NCI-H82 treated with DMSO at 0.1 percent for 48 hours (cell line): ENCODE measurements at regions not wholly inside any gene's neighbourhood (a gene's known extent, or its start where the extent isn't known, plus 50 kb on each side); places are given as distances from the start of the nearest gene placed in this dataset.
"Not testable (repeated sequence)": the region's sequence is repeated elsewhere in the genome, so short reads cannot be mapped to it uniquely, and the experiment has no call there.

ENCODE experiments used
- DNase-seq: peaks from one replicate; lab custom pipeline; 2025; ENCODE audit not compliant: unreplicated experiment; lab: John Stamatoyannopoulos, UW

DNA sequence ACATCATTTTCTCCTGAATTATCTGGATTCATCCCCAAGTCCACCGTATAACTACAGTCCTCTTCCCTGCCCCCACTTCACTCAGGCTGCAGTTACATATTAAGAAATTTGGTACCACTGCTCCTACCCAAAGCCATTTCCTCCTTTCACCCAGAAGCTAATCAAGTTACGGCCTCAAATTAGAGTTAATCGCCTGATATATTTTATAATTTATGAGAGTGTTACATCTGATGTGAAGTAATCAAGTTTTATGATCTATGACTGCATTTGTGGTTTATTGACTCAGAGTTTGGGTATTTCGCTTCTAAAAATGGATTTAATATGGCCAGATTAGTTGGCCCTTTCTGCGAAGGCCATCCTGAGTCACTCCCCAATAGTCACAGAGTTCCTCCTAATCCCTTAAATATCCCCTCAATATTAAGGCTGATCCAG lies 223.6 kb upstream of the KIF2A start:
- DNase-seq: no peak

- no peak for DNase-seq
Measured at GRCh38 chr5:62083247-62083646, 222.8 kb upstream of the KIF2A start.

GRCh38 chr5:62083661-62084060 lies 222.3 kb upstream of the KIF2A start:
- no peak for DNase-seq

DNA sequence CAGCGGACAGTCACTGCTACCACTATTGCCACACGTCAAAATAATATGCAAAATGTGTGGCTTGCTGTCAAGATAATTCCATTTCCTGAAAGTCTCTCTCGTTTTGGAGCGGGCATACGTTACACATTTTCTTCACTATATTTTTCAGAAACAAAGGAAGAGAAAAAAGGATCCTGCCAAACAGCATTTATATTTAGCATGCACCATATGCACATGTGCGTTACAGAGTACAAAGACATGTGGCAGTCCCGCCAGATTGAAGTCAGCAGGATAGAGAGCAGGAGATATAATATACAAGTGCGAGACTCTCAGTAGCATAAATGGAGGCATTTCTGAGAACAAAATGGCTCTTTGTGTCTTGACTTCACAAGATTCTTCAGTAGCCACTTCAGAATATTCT lies 221.6 kb upstream of the KIF2A start:
- DNase-seq: no peak

DNA sequence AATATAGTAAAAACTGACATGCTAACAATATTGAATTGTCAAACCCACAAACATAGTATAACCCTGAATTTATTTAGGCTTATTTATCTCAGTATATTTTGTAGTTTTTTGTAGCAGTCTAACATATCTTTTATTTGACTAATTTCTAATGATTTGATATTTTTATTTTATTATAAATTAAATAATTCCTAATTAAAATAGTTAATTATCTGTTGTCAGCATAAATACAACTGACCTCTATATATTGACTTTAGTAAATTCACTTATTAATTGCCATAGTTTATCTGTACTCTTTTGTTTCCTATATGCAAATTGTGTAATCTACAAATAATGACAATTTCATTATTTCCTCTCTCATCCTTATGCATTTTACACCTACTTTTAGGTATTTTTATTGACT lies 215.1 kb upstream of the KIF2A start:
- no peak for DNase-seq

GRCh38 chr5:62093411-62093810 lies 212.6 kb upstream of the KIF2A start:
- DNase-seq: no peak

DNA sequence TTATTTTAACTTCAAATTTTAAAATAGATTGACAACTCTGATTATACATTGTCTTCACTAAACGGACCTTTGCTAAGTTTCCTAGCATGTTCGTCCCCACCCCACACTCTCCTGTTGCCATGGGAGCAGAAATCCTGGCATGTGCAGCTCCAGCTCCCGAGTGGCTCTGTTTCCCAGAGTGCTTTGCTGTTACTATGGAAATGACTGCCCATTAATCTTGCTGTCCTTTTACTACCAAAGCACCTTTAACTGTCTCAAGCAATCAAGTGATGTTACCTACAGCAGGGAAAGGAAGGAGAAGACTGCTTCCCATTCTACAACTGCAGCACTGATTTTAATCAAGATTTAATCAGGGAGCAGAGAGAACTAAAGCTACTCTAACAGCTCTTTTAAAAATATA lies 212.0 kb upstream of the KIF2A start:
- DNase-seq: peak; percentile 11

DNA sequence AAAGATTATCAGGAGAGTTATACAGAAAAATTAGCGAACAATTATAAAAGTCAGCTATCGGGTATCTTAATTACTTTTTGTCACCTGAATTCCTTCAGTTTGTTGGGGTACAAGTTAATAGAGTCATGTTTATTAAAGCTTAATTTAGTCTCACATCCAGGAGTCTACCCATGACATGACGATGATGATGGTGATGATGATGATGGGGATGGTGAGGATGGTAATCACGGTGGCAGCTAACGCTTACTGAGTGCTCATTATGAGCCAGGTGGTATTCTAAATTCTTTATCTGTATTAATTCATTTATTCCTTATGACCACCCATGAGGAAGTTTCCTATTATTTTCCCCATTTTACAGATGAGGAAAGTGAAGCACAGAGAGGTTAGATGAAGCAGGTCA lies 208.6 kb upstream of the KIF2A start:
- no peak for DNase-seq

DNA sequence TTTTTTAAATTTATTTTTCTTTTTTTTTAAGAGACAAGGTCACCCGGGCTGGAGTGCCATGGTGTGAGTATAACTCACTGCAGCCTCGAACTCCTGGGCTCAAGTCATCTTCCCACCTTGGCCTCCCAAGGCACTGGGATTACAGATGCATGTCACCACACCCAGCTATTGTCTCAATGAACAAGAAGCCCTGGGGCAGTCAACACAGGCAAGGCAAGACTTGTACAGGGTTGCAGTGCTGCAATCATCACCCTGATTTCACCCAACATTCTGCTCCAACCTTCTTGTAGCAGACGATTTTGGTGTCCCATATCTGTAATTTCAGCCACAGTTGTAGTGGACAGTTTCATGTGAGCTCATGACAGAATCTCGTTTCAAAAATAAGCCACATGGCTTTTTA lies 205.8 kb upstream of the KIF2A start:
- DNase-seq: no peak

GRCh38 chr5:62103863-62104262 lies 202.1 kb upstream of the KIF2A start:
- DNase-seq: not testable (repeated sequence)

GRCh38 chr5:62111428-62111827 lies 194.6 kb upstream of the KIF2A start:
- no peak for DNase-seq

DNA sequence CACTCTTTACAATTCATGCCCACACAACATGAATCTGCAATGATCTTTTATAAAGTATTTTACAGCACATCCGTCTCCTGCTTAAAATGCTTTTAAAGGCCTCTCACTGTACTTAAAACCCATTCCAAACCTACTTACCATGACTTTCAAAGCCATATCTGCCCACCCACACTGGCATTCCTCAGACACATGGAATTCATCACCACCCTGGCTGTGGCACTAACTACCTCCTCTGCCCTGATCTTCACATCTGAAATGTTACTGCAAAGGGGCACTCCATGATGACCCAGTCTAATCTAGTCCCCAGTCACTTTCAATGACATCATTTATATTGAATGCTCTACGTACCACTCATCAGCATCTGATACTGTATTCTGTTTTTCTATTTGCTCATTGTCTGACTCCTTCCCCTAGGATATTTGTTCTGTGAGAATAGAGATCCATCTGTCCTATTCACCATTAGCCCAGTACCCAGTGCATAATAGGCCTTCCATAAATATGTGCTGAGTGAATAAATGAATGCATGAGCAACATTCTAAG lies 193.2 kb upstream of the KIF2A start:
- no peak for DNase-seq

GRCh38 chr5:62115014-62115413 lies 191.0 kb upstream of the KIF2A start:
- no peak for DNase-seq

- no peak for DNase-seq
Measured at GRCh38 chr5:62124266-62124665, 181.7 kb upstream of the KIF2A start.

- no peak for DNase-seq
Measured at GRCh38 chr5:62126090-62126489, 179.9 kb upstream of the KIF2A start.

- DNase-seq: peak; percentile 63
Measured at GRCh38 chr5:62127098-62127736, 178.8 kb upstream of the KIF2A start.

DNA sequence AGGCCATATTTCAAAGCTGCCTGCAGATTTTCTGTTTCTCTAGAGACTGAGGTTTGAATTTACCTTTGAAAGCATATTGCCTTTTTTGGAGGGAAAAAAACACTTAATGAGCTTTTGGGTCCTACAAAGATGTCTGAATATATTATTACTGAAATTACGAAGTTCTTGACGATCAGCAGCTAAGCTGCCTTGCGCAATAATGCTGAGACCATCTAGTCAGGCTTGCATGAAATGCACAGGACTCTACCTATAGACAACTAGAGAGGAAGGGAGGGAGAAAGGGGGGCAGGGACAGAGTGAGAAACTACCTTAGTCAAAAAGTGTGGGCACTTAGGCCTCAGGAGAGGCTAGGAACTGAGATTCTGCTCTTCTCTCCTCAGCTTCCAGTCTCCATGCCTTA lies 175.9 kb upstream of the KIF2A start:
- DNase-seq: no peak

- DNase-seq: no peak
Measured at GRCh38 chr5:62132276-62132675, 173.7 kb upstream of the KIF2A start.

DNA sequence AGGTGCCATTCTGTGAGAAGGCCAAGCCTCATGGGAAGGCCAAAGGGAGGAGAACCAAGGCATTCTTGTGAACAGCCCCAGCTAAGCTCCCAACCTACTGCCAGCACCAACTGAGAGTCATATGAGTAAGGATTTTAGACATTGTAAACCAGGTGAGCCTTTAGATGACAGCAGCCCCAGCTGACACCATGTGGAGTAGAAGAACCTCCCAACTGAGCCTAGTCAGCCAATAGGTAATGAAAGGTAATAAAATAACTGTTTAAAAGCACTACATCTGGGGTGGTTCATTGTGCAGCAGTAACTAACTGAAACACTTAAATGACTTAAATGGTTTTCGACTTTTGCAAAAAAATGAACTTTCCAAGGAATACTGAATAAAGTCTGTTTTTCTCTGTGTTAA lies 172.6 kb upstream of the KIF2A start:
- DNase-seq: no peak

- no peak for DNase-seq
Measured at GRCh38 chr5:62134811-62135210, 171.2 kb upstream of the KIF2A start.

GRCh38 chr5:62137628-62138027 lies 168.4 kb upstream of the KIF2A start:
- DNase-seq: no peak

DNA sequence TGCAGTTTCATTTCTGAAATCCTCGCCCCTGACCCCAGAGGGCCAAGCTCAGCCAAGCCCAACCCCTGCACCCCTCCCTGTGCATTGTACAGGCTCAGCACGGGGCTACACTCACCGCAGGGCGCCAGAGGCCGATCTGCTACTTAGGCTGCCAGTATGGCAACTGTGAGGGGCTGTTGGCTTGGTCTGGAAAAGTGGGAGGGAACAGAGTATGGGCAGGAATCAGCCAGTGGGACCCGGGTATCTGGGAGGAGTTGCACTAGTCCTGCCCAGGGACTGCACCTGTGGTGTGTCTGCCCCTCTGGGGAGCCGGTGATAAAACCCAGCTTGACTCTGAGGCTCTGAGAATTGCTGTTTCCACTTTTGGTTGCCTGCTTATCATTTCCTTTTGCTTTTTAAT lies 167.4 kb upstream of the KIF2A start:
- no peak for DNase-seq

DNA sequence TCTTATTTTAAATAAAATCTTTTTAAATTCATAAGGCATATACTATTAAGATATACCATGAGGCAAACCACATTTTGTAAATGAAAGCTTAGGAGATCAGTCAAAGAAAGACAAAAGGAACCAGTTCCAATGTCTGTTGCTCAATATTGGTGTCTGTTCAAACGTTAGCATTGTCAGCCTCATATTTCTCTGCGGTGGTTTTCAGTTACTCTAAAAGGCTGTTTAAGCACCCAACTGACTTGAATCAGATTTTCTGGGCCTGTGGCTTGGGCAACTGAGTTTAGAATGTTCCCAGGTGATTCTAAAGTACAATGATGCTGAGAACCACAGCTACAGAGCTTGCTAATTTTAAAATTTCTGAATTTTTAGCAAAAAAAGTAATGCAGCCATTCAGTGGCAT lies 166.3 kb upstream of the KIF2A start:
- no peak for DNase-seq
